A549 (cell line): ENCODE measurements at regions not wholly inside any gene's neighbourhood (a gene's known extent, or its start where the extent isn't known, plus 50 kb on each side); places are given as distances from the start of the nearest gene placed in this dataset.

Experiments
- ATAC-seq, 2 experiments: fragments of 200-7000 bp in 1 of 2; fragments of >200 bp in 1 of 2; cut with Nextera tagmentation in 1 of 2; cut with Tn5 transposase in 1 of 2; 3 replicates each; pipeline versions ENCODE4 v1.8.0 to v1.9.1; 2018 to 2020; ENCODE audit warnings: mild to moderate bottlenecking in 1 of 2, moderate library complexity in 1 of 2
- CTCF ChIA-PET: fragments of 300-600 bp; sonication (Branson Sonifier 250); formaldehyde crosslinking; extraction: SDS; loops from one replicate; lab custom pipeline; 2021; ENCODE audit warnings: antibody characterized with exemption, inconsistent platforms; lab: Yijun Ruan, JAX
- POLR2A ChIA-PET: fragments of 350-600 bp; formaldehyde crosslinking; extraction: SDS; loops from one replicate; lab custom pipeline; 2021; ENCODE audit warnings: antibody characterized with exemption, inconsistent platforms; lab: Yijun Ruan, JAX
- DNase-seq, 2 experiments: peaks; one replicate each; pipeline versions ENCODE4 v3.0.0 to v3.0.0-alpha.2; 2011 to 2016; ENCODE audit warnings: low read depth in 1 of 2, low spot score in 1 of 2
- FAIRE-seq: peaks from 2 replicates; lab custom pipeline; 2011; peaks lifted over from hg19 to GRCh38; lab: Jason Lieb, UNC
- H3K27ac ChIP-seq, 2 experiments: fragments of >200 bp; sonication (Bioruptor Twin); formaldehyde crosslinking; 3 replicates each; pipeline ENCODE4 v1.5.1; 2016 to 2017
- H3K4me1 ChIP-seq: fragments of >200 bp; sonication (Bioruptor Twin); formaldehyde crosslinking; 3 replicates; pipeline ENCODE4 v1.6.1; 2016
- H3K4me2 ChIP-seq: fragments of >200 bp; sonication (Bioruptor Twin); formaldehyde crosslinking; 3 replicates; pipeline ENCODE4 v1.6.1; 2016
- H3K4me3 ChIP-seq: fragments of >200 bp; sonication (Bioruptor Twin); formaldehyde crosslinking; 3 replicates; pipeline ENCODE4 v1.5.1; 2016
- H3K9me3 ChIP-seq: fragments of >200 bp; sonication (Bioruptor Twin); formaldehyde crosslinking; 3 replicates; pipeline ENCODE4 v1.6.1; 2016
- ATOH8 ChIP-seq: fragments of 250-450 bp; sonication (Bioruptor Pico); IDR thresholded peaks from 2 replicates; pipeline ENCODE4 v1.5.0; 2020; ENCODE audit warnings: low read depth, mild to moderate bottlenecking, moderate library complexity
- CBX2 ChIP-seq: fragments of 200-600 bp; sonication (generic); IDR thresholded peaks from 2 replicates; pipeline ENCODE4 v1.6.1; 2016; ENCODE audit warnings: low read depth, mild to moderate bottlenecking, borderline replicate concordance
- CHD4 ChIP-seq: fragments of 200-600 bp; sonication (generic); IDR thresholded peaks from 2 replicates; pipeline ENCODE4 v1.6.1; 2016; ENCODE audit warnings: antibody characterized with exemption, mild to moderate bottlenecking, borderline replicate concordance
- CTCF ChIP-seq: fragments of >200 bp; sonication (Bioruptor Twin); formaldehyde crosslinking; IDR thresholded peaks from 3 replicates; pipeline ENCODE4 v1.5.1; 2016
- FOSL2 ChIP-seq, 2 experiments: fragments of 450-650 bp in 1 of 2; fragments of >200 bp in 1 of 2; sonication (Bioruptor Twin) in 1 of 2; formaldehyde crosslinking; IDR thresholded peaks; 2 replicates each; pipeline versions ENCODE4 v1.5.0 to v1.6.1; 2016 to 2020; ENCODE audit warnings: mild to moderate bottlenecking in 1 of 2, moderate library complexity in 1 of 2
- GATA3 ChIP-seq: IDR thresholded peaks from 2 replicates; pipeline ENCODE4 v1.6.1; 2012; ENCODE audit warnings: borderline replicate concordance
- HEYL ChIP-seq: fragments of 250-450 bp; sonication (Bioruptor Pico); IDR thresholded peaks from 2 replicates; pipeline ENCODE4 v1.8.0; 2021; ENCODE audit warnings: mild to moderate bottlenecking, moderate library complexity
- HMGXB4 ChIP-seq: fragments of 250-450 bp; sonication (Bioruptor Pico); IDR thresholded peaks from 2 replicates; pipeline ENCODE4 v1.5.0; 2021; ENCODE audit warnings: mild to moderate bottlenecking, moderate library complexity, borderline replicate concordance
- MAFK ChIP-seq: fragments of 450-650 bp; IDR thresholded peaks from 2 replicates; pipeline ENCODE4 v1.6.1; 2014; ENCODE audit not compliant: partially characterized antibody
- NFE2L2 ChIP-seq: fragments of 150-350 bp; conservative IDR thresholded peaks from 2 replicates; pipeline ENCODE4 v1.6.1; 2014; ENCODE audit warnings: low read length
- NPAS2 ChIP-seq: fragments of 250-450 bp; sonication (Bioruptor Pico); IDR thresholded peaks from 2 replicates; pipeline ENCODE4 v1.8.0; 2022; ENCODE audit warnings: mild to moderate bottlenecking, moderate library complexity, borderline replicate concordance
- PBX3 ChIP-seq: IDR thresholded peaks from 2 replicates; pipeline ENCODE4 v1.6.1; 2012
- PHF8 ChIP-seq: fragments of 200-600 bp; sonication (generic); IDR thresholded peaks from 2 replicates; pipeline ENCODE4 v1.6.1; 2016; ENCODE audit warnings: low read depth, mild to moderate bottlenecking, antibody characterized with exemption, moderate library complexity, borderline replicate concordance
- RCOR1 ChIP-seq: fragments of 150-350 bp; IDR thresholded peaks from 2 replicates; pipeline ENCODE4 v1.6.1; 2014; ENCODE audit warnings: antibody characterized with exemption, low read length, low read depth
- REST ChIP-seq: fragments of 200-600 bp; sonication (generic); IDR thresholded peaks from 2 replicates; pipeline ENCODE4 v1.6.1; 2016; ENCODE audit warnings: antibody characterized with exemption, mild to moderate bottlenecking, moderate library complexity
- SREBF2 ChIP-seq: fragments of 450-650 bp; IDR thresholded peaks from 2 replicates; pipeline ENCODE4 v1.6.1; 2014; ENCODE audit warnings: mild to moderate bottlenecking, moderate library complexity
- TP53 ChIP-seq: fragments of 250-450 bp; sonication (Bioruptor Pico); IDR thresholded peaks from 2 replicates; pipeline ENCODE4 v1.5.0; 2021; ENCODE audit warnings: mild to moderate bottlenecking, moderate library complexity
- USF2 ChIP-seq: fragments of 450-650 bp; IDR thresholded peaks from 2 replicates; pipeline ENCODE4 v1.6.1; 2014; ENCODE audit warnings: antibody characterized with exemption
- ZC3H11A ChIP-seq: fragments of 450-650 bp; IDR thresholded peaks from 2 replicates; pipeline ENCODE4 v1.6.1; 2014; ENCODE audit warnings: antibody characterized with exemption, mild to moderate bottlenecking
- WGBS: methylation state at CpG from one replicate; pipeline ENCODE4 v1.1.6; 2017; ENCODE audit errors: missing lambda C conversion rate; 5-methylcytosine and 5-hydroxymethylcytosine counted together

GRCh38 chr5:17326600-17327037 is 109.2 kb downstream of the BASP1 start:
- WGBS = 54% methylated on average over 4 of the region's 4 CpGs
- POLR2A ChIA-PET = no interaction called here
- no peak for TF ChIP-seq ZC3H11A
- TF ChIP-seq TP53 (CRISPR knock-in tag) = no peak
- TF ChIP-seq ATOH8 (CRISPR knock-in tag) = no peak
- no peak for TF ChIP-seq CTCF
- TF ChIP-seq USF2 = no peak
- no peak for TF ChIP-seq PBX3
- no peak for TF ChIP-seq MAFK
- TF ChIP-seq PHF8 = no peak
- no peak for TF ChIP-seq HMGXB4
- TF ChIP-seq REST = no peak
- TF ChIP-seq CHD4 = no peak
- TF ChIP-seq RCOR1 = no peak
- no peak for TF ChIP-seq CBX2
- TF ChIP-seq GATA3 = no peak
- TF ChIP-seq HEYL = no peak
- no peak for TF ChIP-seq FOSL2 (IDR thresholded peaks at IDR 0.05)
- no peak for TF ChIP-seq FOSL2 (CRISPR knock-in tag; IDR thresholded peaks at IDR 0.05)
- no peak for TF ChIP-seq NPAS2 (CRISPR knock-in tag)
- no peak for TF ChIP-seq SREBF2
- no peak for TF ChIP-seq NFE2L2
- Histone ChIP-seq H3K4me2 (peak overlapping the region; percentile 32), H3K27ac (peak overlapping the region; percentile 8 to 63; a peak in 4 of 6 replicates), H3K4me1 (peaks cover 18% of the 10 kb centered on the region), H3K9me3 (no peaks in the 10 kb centered on the region), H3K4me3 (no peak overlapping the region)
- CTCF ChIA-PET = no interaction called here
- ATAC-seq (peak in 1 of 2 experiments; percentile 47; a peak in 1 of 6 replicates), FAIRE-seq (no peak), DNase-seq (no peak)
